ENCODE measurements at regions not wholly inside any gene's neighbourhood (a gene's known extent, or its start where the extent isn't known, plus 50 kb on each side); places are given as distances from the start of the nearest gene placed in this dataset.
A peak's percentile ranks its signal among the peaks of the same experiment; 100 is the strongest.

- TF ChIP-seq, protein P1, sequence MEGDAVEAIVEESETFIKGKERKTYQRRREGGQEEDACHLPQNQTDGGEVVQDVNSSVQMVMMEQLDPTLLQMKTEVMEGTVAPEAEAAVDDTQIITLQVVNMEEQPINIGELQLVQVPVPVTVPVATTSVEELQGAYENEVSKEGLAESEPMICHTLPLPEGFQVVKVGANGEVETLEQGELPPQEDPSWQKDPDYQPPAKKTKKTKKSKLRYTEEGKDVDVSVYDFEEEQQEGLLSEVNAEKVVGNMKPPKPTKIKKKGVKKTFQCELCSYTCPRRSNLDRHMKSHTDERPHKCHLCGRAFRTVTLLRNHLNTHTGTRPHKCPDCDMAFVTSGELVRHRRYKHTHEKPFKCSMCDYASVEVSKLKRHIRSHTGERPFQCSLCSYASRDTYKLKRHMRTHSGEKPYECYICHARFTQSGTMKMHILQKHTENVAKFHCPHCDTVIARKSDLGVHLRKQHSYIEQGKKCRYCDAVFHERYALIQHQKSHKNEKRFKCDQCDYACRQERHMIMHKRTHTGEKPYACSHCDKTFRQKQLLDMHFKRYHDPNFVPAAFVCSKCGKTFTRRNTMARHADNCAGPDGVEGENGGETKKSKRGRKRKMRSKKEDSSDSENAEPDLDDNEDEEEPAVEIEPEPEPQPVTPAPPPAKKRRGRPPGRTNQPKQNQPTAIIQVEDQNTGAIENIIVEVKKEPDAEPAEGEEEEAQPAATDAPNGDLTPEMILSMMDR (IDR thresholded peaks at IDR 0.05; ENCODE audit: control insufficient read depth, insufficient read depth, low read depth, low read length, missing control alignments) = no peak
- H3K4me3 ChIP-seq (ENCODE audit: control insufficient read depth, low read depth, low read length) = no peak overlapping the region
- no peak for DNase-seq (ENCODE audit: low read depth)
Observed at GRCh38 chr6:25173246-25173645, 105.9 kb upstream of the CARMIL1 start.

GRCh38 chr6:25173951-25174474 is 105.2 kb upstream of the CARMIL1 start:
- TF ChIP-seq, protein P1 (IDR thresholded peaks at IDR 0.05; ENCODE audit: control insufficient read depth, insufficient read depth, low read depth, low read length, missing control alignments) = no peak
- peak; percentile 93 for DNase-seq (ENCODE audit: low read depth)

GRCh38 chr6:25174678-25175077 is 104.5 kb upstream of the CARMIL1 start:
- H3K4me3 ChIP-seq (ENCODE audit: control insufficient read depth, low read depth, low read length) = no peak overlapping the region
- TF ChIP-seq, protein P1 (IDR thresholded peaks at IDR 0.05; ENCODE audit: control insufficient read depth, insufficient read depth, low read depth, low read length, missing control alignments) = no peak
- no peak for DNase-seq (ENCODE audit: low read depth)

More at GRCh38 chr6:25173951-25174474, 105.2 kb upstream of the CARMIL1 start:
- H3K4me3 ChIP-seq (ENCODE audit: control insufficient read depth, low read depth, low read length) = no peak overlapping the region

DNA sequence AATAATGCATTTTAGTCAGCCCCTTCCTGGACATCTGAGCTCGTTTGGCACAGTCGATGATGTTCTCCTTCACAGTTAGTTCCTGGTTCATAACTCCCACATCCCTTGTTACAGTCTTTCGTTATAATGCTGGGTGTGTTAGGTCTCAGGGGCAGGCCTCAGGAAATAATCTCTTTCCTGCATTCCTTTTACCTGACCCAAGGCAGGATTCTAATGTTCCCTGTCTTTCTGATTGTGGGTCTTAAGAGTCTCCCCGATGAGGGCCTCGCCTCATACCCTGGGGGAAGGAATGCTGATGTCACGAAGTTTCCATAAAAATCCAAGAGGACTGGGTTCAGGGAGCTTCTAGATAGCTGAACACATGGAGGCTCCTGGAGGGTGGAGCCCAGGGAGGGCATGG is 104.0 kb upstream of the CARMIL1 start:
- TF ChIP-seq, protein P1 (IDR thresholded peaks at IDR 0.05; ENCODE audit: control insufficient read depth, insufficient read depth, low read depth, low read length, missing control alignments) = no peak
- no peak for DNase-seq (ENCODE audit: low read depth)
- H3K4me3 ChIP-seq (ENCODE audit: control insufficient read depth, low read depth, low read length) = no peak overlapping the region

DNA sequence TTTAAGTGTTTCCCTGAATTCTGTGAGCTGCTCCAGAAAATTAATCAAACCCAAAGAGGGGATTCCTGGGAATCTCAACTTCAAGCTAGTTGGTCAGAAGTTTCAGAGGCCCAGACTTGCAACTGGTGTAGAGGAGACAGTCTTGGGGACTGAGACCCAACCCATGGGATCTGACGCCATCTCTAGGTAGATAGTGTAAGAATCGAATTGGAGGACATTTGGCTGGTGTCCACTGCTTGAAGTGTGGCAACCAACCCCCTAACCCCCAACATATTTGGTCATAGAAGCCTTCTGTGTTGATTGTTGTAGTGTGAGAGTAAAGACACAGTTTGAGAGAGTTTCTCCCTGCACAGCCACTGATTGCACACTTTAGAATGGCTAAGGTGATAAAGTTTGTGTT is 103.5 kb upstream of the CARMIL1 start:
- DNase-seq (ENCODE audit: low read depth) = no peak
- TF ChIP-seq, protein P1 (IDR thresholded peaks at IDR 0.05; ENCODE audit: control insufficient read depth, insufficient read depth, low read depth, low read length, missing control alignments) = no peak

DNA sequence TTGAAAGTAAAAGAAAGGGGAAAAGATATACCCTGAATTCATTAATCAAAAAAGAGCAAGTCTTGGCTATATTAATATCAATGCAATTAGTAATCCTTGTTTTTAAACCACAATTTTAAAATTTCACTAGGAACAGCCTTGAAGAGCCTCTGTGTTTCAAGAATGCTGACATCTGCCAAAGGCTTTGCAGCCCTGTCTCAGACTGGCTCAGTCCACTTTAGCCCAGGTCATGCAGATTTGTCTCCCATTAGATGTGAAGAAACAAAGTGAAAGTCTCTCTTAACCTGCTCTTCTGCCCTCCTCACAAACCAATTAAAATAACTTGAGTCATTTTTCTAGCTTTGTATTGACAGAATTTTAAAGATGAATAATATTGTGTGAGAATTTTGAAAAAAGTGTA is 102.7 kb upstream of the CARMIL1 start:
- TF ChIP-seq, protein P1 (IDR thresholded peaks at IDR 0.05; ENCODE audit: control insufficient read depth, insufficient read depth, low read depth, low read length, missing control alignments) = no peak
- H3K4me3 ChIP-seq (ENCODE audit: control insufficient read depth, low read depth, low read length) = no peak overlapping the region
- no peak for DNase-seq (ENCODE audit: low read depth)

More for the DNA sequence above, 103.5 kb upstream of the CARMIL1 start:
- no peak overlapping the region for H3K4me3 ChIP-seq (ENCODE audit: control insufficient read depth, low read depth, low read length)

Measured in AG09309 (cell line).